HG03139 (cell line): ENCODE measurements at regions not wholly inside any gene's neighbourhood (a gene's known extent, or its start where the extent isn't known, plus 50 kb on each side); places are given as distances from the start of the nearest gene placed in this dataset.
"Not testable (repeated sequence)": the region's sequence is repeated elsewhere in the genome, so short reads cannot be mapped to it uniquely, and the experiment has no call there.

Source experiments
- ATAC-seq: cut with Tn5 transposase; IDR thresholded peaks from one replicate; pipeline ENCODE4 v1.9.1; 2021; ENCODE audit not compliant: unreplicated experiment

GRCh38 chr1:95752515-95753381, 518.7 kb downstream of the RWDD3 start:
- no peak for ATAC-seq

- ATAC-seq = no peak
Observed at GRCh38 chr1:95753382-95754016, 519.5 kb downstream of the RWDD3 start.

- ATAC-seq = no peak
Observed at GRCh38 chr1:95754412-95754811, 520.4 kb downstream of the RWDD3 start.

GRCh38 chr1:95766036-95766435, 532.0 kb downstream of the RWDD3 start:
- ATAC-seq = no peak

- no peak for ATAC-seq
Observed at GRCh38 chr1:95770581-95770980, 536.6 kb downstream of the RWDD3 start.

- ATAC-seq = no peak
Observed at GRCh38 chr1:95778217-95778616, 544.2 kb downstream of the RWDD3 start.

- ATAC-seq = no peak
Observed at GRCh38 chr1:95780836-95781235, 546.8 kb downstream of the RWDD3 start.

- ATAC-seq = no peak
Observed at GRCh38 chr1:95790136-95790535, 556.1 kb downstream of the RWDD3 start.

GRCh38 chr1:95793893-95794292, 559.9 kb downstream of the RWDD3 start:
- ATAC-seq = no peak

- ATAC-seq = not testable (repeated sequence)
Observed at GRCh38 chr1:95797761-95798160, 563.8 kb downstream of the RWDD3 start.

GRCh38 chr1:95806171-95806570, 572.2 kb downstream of the RWDD3 start:
- no peak for ATAC-seq

GRCh38 chr1:95809391-95809790, 575.4 kb downstream of the RWDD3 start:
- no peak for ATAC-seq

GRCh38 chr1:95815511-95815910, 581.5 kb downstream of the RWDD3 start:
- no peak for ATAC-seq

GRCh38 chr1:95829556-95829955, 595.5 kb downstream of the RWDD3 start:
- ATAC-seq = no peak

- ATAC-seq = no peak
Observed at GRCh38 chr1:95832370-95832769, 598.4 kb downstream of the RWDD3 start.

- ATAC-seq = no peak
Observed at GRCh38 chr1:95849439-95849838, 615.4 kb downstream of the RWDD3 start.

- ATAC-seq = no peak
Observed at GRCh38 chr1:95850165-95850649, 616.2 kb downstream of the RWDD3 start.

GRCh38 chr1:95850763-95851162, 616.8 kb downstream of the RWDD3 start:
- no peak for ATAC-seq

- ATAC-seq = no peak
Observed at GRCh38 chr1:95852483-95853070, 618.6 kb downstream of the RWDD3 start.

- ATAC-seq = no peak
Observed at GRCh38 chr1:95854457-95854856, 620.4 kb downstream of the RWDD3 start.

GRCh38 chr1:95863086-95863485, 629.1 kb downstream of the RWDD3 start:
- ATAC-seq = no peak

GRCh38 chr1:95865769-95866168, 631.8 kb downstream of the RWDD3 start:
- ATAC-seq = no peak
